ENCODE measurements at regions not wholly inside any gene's neighbourhood (a gene's known extent, or its start where the extent isn't known, plus 50 kb on each side); places are given as distances from the start of the nearest gene placed in this dataset.

- no peak for DNase-seq
Measured at GRCh38 chr7:81606078-81606863, 163.6 kb downstream of the HGF start.

GRCh38 chr7:81605493-81605892, 164.4 kb downstream of the HGF start:
- no peak for DNase-seq

- DNase-seq, result no peak
Measured at GRCh38 chr7:81604808-81605174, 165.1 kb downstream of the HGF start.

GRCh38 chr7:81604075-81604807, 165.6 kb downstream of the HGF start:
- no peak for DNase-seq

GRCh38 chr7:81600608-81601007, 169.2 kb downstream of the HGF start:
- no peak for DNase-seq

- no peak for DNase-seq
Measured at GRCh38 chr7:81598951-81599350, 170.9 kb downstream of the HGF start.

GRCh38 chr7:81594767-81595166, 175.1 kb downstream of the HGF start:
- DNase-seq, result peak in 1 of 3 donors; percentile 25

GRCh38 chr7:81590131-81590530, 179.7 kb downstream of the HGF start:
- DNase-seq, result peak; percentile 26 to 74 (median 31)

GRCh38 chr7:81584667-81585066, 185.2 kb downstream of the HGF start:
- no peak for DNase-seq

- no peak for DNase-seq
Measured at GRCh38 chr7:81583882-81584533, 185.8 kb downstream of the HGF start.

- no peak for DNase-seq
Measured at GRCh38 chr7:81583090-81583489, 186.8 kb downstream of the HGF start.

- no peak for DNase-seq
Measured at GRCh38 chr7:81577642-81578340, 192.1 kb downstream of the HGF start.

GRCh38 chr7:81574723-81575326, 195.0 kb downstream of the HGF start:
- DNase-seq, result no peak

GRCh38 chr7:81573932-81574331, 195.9 kb downstream of the HGF start:
- no peak for DNase-seq

GRCh38 chr7:81573128-81573527, 196.7 kb downstream of the HGF start:
- DNase-seq, result no peak

GRCh38 chr7:81562581-81562980, 207.3 kb downstream of the HGF start:
- peak in 1 of 3 donors; percentile 6 for DNase-seq

GRCh38 chr7:81560708-81561107, 209.1 kb downstream of the HGF start:
- DNase-seq, result no peak

GRCh38 chr7:81549484-81550016, 220.3 kb downstream of the HGF start:
- DNase-seq, result no peak

- no peak for DNase-seq
Measured at GRCh38 chr7:81534996-81535395, 234.9 kb downstream of the HGF start.

GRCh38 chr7:81534446-81534845, 235.4 kb downstream of the HGF start:
- DNase-seq, result no peak

GRCh38 chr7:81533931-81534330, 235.9 kb downstream of the HGF start:
- peak in 2 of 3 donors; percentile 6 to 51 for DNase-seq
